ENCODE measurements at regions not wholly inside any gene's neighbourhood (a gene's known extent, or its start where the extent isn't known, plus 50 kb on each side); places are given as distances from the start of the nearest gene placed in this dataset.
A peak's percentile ranks its signal among the peaks of the same experiment; 100 is the strongest.
"Not testable (repeated sequence)": the region's sequence is repeated elsewhere in the genome, so short reads cannot be mapped to it uniquely, and the experiment has no call there.

DNA sequence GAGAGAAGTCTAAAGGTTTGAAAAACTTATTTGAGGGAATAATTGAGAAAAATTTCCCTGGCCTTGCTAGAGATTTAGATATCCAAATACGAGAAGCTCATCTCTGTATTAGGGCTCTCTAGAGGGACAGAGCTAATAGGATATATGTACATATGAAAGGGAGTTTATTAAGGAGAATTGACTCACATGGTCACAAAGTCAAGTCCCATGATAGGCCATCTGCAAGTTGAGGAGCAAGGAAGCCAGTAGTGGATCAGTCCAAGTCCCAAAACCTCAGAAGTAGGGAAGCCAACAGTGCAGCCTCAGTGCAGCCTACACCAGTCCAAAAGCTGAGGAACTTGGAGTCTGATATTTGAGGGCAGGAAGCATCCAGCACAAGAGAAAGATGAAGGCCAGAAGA is 126.7 kb downstream of the PJA2 start:
- not testable (repeated sequence) for DNase-seq

DNA sequence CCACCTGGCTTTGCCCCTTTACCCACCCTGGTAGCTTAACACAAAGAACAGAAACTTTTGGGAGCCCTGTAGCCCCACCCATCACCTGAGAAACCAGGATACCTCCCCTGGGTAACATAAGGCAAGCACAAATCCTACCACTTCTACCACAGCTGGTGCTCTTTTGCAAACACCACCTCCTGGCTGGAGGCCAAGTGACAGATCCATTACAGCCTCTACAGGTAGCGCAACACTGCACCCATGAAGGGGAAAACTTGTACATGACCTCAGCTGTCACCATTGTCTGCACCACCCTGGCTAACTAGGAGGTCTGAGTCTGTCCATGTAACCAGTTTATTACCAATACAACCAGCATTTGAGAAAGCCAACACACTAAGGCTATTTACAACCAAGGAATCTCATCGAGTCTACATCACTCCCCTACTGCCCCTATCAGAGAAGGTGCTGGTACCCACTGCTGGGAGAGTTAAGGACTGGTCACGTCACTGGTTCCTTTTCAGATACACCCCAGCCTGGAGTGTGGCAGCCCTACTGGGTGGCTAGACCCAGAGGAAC is 128.6 kb downstream of the PJA2 start:
- DNase-seq = peak in 1 of 2 experiments; percentile 0

DNA sequence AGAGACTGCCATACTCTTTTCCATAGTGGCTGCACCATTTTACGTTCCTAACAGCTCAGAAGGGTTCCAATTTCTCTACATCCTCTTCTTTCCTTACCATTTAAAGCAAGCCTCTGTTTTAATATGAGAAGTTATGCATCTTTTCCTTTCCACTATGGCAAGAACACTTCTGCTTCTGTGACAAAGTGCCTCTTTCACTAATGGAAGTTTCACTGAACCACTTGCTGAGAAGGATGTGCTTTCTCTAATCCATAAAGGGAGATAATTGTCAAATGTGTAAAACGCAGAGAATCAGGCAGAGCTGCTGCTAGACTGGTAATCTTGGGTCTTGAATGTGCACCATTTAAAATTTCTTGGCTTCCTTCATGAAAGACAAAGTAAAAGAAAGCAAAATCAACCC is 131.6 kb downstream of the PJA2 start:
- no peak for DNase-seq

DNA sequence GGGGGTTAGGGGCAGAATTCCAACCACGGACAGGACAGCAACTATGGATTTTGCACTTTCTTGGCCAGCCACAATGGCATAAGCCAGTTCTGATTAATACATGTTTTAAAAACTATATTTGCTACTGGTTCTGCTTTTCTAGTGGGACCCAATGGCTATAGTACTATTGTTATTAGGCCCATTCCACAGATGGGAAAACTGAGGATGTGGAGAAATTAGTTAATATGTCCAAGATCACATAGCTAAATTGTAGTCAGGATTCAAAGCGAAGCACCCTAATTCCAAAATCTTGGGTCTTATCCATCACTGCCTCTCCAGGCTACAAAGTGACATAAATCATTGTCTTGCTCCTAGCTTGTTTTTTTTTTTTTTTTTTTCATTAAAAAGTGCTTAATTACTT is 133.9 kb downstream of the PJA2 start:
- no peak for DNase-seq

DNA sequence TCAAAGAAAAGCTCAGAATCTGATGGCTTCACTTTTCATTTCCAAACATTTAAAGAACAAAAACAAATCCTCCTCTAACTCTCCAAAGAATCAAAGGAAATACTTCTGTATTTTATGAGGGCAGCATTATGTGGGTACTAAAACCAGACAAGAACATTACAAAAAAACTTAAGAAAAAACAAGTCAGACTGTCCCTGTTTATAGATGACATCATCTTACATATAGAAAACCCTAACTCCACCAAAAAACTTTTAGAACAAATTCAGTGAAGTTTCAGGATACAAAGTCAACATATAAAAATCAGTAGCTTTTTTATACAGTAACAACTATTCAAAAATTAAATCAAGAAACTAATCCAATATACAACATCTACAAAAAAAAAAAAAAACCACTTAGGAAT is 136.2 kb downstream of the PJA2 start:
- DNase-seq = no peak

DNA sequence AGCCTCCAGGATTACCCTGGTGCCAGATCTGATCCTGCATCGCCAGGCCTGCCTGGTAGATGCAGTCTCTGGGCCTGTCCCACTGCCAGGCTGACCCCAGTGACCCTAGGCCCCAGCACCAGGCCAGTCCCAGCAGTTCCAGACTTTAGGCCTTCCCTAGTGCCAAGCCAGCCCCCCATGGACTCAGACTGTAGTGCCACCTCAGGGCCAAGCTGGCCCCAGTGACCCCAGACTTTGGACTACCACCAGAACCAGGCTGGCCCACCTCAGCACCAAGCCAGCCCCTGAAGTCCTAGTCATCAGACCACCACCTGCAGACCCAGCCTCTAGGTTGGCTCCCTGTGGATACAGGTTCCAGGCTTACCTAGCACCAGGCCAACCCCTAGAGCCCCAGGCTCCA is 142.5 kb downstream of the PJA2 start:
- no peak for DNase-seq

DNA sequence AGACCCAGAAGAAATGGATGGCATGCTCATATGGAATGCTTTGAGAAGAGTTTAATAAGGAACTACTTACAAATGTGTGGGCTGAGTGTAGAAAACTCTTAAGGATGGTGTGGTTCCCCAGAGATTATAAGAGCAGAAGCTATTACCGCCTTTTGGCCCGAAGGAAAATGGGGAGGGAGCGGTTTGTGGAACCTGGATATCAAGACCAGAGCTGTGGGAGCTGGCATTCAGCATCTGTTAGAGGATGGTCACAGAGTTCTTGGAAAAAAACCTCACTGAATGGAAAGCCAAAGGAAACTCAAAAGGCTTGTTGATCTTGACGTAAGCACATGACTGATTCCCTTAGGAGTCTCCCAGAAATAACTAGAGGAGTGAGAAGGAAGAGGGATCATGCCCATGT is 151.0 kb downstream of the PJA2 start:
- DNase-seq = no peak

DNA sequence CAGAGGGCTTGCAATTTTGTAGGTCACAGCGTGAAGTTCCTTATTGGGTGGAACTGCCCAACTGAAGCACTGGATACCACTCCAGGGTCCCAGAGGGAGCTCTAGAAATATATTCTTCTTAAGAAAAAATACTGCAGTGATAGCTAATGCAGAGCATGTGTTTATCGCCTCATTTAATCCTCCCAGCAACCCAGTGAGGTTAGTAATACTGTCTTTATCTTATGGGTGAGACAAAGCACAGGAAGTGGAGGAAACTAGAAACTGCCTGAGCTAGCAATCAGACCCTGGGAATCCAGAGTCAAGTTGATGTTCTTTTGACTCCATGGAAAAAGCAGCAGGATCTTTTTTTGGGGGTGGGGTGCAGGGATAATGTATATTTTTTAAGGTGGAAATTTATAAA is 153.3 kb downstream of the PJA2 start:
- no peak for DNase-seq

DNA sequence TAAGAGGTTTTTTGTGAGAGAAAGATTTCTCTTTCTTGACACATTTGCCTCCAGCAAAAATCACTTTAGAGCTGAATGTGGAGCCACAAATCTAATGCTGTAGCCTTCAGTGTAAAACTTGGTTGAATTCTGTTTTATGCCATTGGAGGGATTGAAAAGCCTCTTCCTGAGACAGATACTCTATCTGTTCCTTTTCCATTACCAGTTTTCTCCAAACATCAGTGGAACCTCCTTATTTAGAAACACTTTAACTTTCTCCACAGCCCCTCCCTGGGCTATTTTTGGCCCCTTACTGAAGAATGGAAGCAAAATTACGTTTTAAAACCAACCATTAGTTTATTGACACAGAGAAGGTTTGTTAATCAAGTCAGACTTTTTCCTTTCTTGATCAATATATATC is 155.3 kb downstream of the PJA2 start:
- no peak for DNase-seq

DNA sequence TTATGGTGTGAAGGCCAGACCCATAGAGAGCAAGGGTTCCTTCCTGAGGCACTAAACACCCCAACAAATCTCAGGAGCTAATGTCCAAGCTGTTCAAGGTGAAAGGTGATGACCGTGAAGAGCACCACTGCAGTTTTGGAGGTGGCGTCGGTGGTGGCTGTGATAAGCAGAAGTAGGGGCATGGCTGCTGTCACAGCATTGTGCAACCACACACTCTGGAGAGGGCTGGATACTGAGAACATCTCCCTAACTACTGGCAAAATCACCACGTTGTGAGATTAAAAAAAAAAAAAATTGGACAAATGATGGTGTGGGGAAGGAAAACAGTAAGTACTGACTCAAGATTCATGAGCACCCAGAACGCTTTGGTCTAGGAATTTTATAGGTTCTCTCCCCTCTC is 156.5 kb downstream of the PJA2 start:
- no peak for DNase-seq

DNA sequence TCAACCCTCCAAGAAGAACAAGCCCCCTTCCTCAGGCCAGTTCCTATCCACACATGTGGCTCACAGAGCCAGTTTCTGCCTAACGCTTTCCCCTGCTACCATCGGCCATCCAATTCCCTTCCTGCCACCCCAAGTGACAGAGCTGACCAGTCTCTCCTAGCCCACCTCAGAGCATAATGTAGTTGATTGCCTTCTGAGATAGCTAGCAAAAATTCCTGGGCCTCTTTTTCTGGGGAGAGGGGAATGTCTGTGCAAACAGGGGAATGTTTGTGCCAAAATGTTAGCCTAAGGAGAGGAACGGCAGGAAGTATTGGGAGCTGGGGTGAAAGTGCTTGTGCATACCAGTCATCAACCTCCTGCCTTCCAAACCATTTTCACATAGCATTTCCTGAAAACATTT is 157.0 kb downstream of the PJA2 start:
- no peak for DNase-seq

DNA sequence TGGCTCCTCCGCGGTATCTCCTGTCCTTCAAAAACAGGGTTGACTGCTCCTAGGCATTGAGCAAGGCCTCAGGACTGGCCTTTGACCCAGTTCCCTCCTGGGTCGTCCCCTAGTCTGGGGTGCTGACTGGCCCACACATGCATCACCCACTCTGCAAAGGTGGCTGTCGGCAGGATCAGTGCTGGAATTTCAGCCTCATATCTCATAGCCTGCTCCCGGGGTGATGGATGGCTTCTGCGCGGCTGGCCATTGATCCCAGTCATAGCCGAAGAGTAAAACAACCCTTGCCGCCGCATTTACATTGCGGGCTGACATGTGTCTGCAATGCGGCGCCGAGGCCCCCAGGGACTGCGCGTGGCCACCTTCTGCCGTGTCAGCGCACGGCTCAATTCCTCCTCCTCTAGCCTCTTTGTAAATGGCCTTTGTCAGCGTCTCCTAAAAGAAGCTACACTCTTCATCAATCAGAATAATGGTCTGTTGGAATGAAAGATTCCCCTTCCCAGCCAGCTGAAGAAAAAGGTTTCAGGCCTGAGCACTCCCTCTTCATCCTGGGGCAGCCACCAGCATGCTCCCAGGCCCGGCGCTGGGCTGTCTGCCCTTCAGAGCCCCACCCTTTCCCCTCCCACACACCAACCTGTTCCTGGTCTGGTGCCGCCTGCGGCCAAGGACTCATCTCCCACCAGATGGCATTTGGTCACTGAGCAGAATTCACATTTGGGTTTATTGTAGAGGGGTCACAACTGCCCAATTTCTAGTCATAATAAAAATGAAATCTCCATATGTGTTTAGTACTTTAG is 159.0 kb downstream of the PJA2 start:
- no peak for DNase-seq

DNA sequence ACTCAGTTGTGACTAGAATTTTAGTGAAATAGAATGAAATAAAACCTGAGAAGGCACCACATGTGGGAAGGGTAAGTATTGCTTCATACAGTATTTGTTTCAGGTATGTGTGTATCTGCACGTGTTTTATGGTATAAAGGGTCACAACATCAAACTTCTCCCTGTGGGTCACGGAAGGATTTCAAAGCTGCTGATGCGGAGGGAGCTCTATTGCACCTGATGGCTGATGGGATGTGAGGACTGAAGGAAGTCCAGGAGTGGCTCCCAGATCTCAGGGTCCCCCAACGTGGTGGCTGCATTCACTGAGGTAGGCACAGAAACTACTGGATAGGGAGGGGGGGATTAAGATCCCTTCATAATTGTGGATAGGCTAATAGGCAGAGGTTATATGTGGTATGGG is 159.7 kb downstream of the PJA2 start:
- DNase-seq = no peak

DNA sequence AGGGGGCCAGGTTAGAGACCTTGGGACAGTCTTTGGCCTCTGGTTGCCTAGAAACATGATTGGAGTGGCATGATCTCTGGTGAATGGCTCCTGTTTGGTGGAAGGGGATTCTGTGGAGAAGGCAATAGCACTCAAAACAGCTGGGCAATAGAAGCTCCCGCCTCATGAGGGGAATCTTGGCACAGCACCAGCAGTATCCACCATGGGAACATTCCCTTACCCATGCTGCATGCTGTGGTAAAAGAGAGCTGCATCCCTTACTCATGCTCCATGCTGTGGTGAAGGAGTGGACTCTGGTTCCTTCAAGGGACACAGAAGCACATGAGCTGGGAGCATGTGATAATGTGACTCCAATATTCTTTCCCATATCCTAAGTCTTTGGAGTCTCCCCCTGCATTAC is 160.6 kb downstream of the PJA2 start:
- DNase-seq = no peak

DNA sequence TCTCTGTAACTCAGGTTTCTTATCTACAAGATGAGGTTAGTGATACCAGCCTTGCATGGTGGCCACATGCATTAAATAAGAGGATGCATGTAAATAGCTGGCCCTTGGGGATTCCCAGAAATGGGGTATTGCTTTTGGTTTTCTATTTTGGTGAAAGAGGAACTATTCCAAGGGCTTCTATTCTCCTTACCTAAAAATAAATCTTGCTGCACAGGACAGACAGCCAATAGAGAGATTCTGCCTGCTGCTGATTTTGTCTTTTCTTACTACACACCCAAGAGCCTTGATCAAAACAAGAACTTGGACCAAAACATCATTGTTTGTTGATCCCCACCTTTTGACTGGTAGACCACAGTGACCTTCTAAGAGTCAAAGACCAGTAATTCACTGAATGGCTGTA is 161.8 kb downstream of the PJA2 start:
- no peak for DNase-seq

DNA sequence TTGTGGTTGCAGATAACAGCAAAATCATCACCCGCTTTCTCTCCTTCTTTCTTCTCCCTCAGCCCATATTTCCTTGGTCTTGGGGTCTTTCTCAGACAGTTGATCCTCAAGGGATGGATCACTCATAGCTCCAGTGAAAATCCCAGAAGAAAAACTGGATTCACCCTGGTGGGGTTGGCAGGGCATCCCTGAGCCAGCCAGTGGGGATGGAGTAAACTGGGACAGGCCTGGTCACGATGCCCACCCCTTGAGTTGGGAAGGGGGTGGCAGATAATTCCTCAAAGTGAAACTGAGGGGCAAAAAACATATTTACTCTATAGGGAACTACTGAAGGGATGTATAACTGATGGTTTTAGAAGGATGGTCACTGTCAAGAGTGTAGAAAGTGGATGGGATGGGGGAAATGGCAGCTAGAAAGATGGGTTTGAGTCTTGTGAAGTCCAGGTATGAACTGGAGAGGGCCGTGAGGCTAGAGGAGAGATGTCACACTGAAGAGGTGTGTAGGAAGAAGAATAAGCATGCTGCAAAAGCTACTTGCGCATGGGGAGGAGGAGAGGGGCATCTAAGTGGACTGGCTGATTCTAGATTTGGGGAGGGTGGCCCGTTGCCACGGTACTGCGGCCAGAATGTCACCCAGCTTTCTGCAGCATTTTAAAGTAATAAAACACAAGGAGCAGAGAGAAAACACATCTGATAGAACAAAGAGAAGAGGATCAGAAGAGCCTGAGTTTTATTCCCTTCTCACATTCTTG is 162.8 kb downstream of the PJA2 start:
- DNase-seq = no peak

Measured in NCI-H1930 (cell line).